ENCODE measurements at regions not wholly inside any gene's neighbourhood (a gene's known extent, or its start where the extent isn't known, plus 50 kb on each side); places are given as distances from the start of the nearest gene placed in this dataset.

DNA sequence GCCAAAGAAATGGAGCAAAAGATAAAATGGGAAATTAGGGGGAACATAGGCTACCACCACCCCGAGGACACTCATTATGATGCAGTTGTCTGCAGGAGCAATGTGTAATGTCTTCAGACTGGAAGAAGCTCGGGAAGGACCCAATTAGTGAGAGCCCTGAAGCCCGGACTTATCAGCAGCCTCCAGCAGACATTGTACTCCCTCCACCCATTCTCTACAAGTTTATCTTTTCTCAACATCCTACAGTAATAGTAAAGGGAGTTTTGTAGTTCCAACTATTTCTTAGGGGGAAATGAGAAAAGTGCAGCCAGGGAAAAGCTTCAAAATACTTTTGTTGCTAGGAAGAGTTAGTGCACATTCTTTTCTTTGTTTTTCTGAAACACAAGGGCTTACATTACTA lies 657.3 kb upstream of the COBL start:
- H3K27ac ChIP-seq: no peak overlapping the region
- no peak for TF ChIP-seq POLR2A (IDR thresholded peaks at IDR 0.05)
- TF ChIP-seq CTCF (IDR thresholded peaks at IDR 0.05): no peak
- H3K4me3 ChIP-seq: no peak overlapping the region
- H3K27me3 ChIP-seq: no peaks in the 10 kb centered on the region
- H3K36me3 ChIP-seq: no peaks in the 10 kb centered on the region
- H3K9me3 ChIP-seq: no peaks in the 10 kb centered on the region
- DNase-seq (no peak), ATAC-seq (peak in 1 of 4 donors; percentile 25)
- intact Hi-C loops (cut with DNase I): no loop called here
- 26% methylated on average over 2 of the region's 3 CpGs for WGBS (ENCODE audit: insufficient coverage, low coverage, low lambda C conversion rate, missing lambda C conversion rate)
- no peaks in the 10 kb centered on the region for H3K4me1 ChIP-seq

GRCh38 chr7:51973071-51973470 lies 656.5 kb upstream of the COBL start:
- Histone ChIP-seq H3K4me1 (no peaks in the 10 kb centered on the region), H3K27ac (no peak overlapping the region), H3K4me3 (no peak overlapping the region), H3K9me3 (no peaks in the 10 kb centered on the region), H3K27me3 (no peaks in the 10 kb centered on the region), H3K36me3 (no peaks in the 10 kb centered on the region)
- no peak for ATAC-seq
- 60% methylated on average over 10 of the region's 10 CpGs for WGBS (ENCODE audit: insufficient coverage, low coverage, low lambda C conversion rate, missing lambda C conversion rate)
- TF ChIP-seq POLR2A (IDR thresholded peaks at IDR 0.05): no peak
- TF ChIP-seq CTCF (IDR thresholded peaks at IDR 0.05): no peak
- intact Hi-C loops (cut with DNase I): no loop called here
- no peak for DNase-seq

- H3K27ac ChIP-seq: no peak overlapping the region
- H3K9me3 ChIP-seq: no peaks in the 10 kb centered on the region
- no peak for ATAC-seq
Measured at GRCh38 chr7:51970961-51971665, 654.5 kb upstream of the COBL start.

DNA sequence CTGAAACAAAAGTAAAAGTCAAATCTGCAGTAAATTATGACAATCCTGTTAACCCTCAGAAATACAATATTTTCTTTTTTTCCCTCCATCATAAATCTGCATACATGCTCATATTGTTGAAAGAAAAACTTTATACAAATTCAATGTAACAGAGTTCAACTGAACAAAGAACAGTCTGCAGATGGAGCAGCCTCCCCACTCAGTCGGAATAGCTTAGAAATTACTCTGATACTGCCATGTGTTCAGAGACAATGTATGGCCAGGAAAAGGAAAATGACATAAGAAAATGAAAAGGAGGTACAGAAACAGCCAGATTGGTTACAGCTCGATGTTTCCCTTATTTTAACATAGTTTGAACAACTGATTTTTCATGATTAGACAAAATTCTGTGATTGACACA lies 651.9 kb upstream of the COBL start:
- DNase-seq (no peak), ATAC-seq (no peak)
- H3K4me3 ChIP-seq: no peak overlapping the region
- no peaks in the 10 kb centered on the region for H3K9me3 ChIP-seq
- no peaks in the 10 kb centered on the region for H3K27me3 ChIP-seq
- TF ChIP-seq POLR2A (IDR thresholded peaks at IDR 0.05) (no peak), CTCF (IDR thresholded peaks at IDR 0.05) (no peak)
- WGBS (ENCODE audit: insufficient coverage, low coverage, low lambda C conversion rate, missing lambda C conversion rate): 27% methylated on average over 2 of the region's 2 CpGs
- H3K4me1 ChIP-seq: no peaks in the 10 kb centered on the region
- no peak overlapping the region for H3K27ac ChIP-seq
- H3K36me3 ChIP-seq: no peaks in the 10 kb centered on the region
- intact Hi-C loops (cut with DNase I): no loop called here

More at GRCh38 chr7:51970961-51971665, 654.5 kb upstream of the COBL start:
- intact Hi-C loops (cut with DNase I): no loop called here
- DNase-seq: no peak
- TF ChIP-seq CTCF (IDR thresholded peaks at IDR 0.05) (no peak), POLR2A (IDR thresholded peaks at IDR 0.05) (no peak)
- 41% methylated on average over 4 of the region's 4 CpGs for WGBS (ENCODE audit: insufficient coverage, low coverage, low lambda C conversion rate, missing lambda C conversion rate)
- H3K4me1 ChIP-seq: no peaks in the 10 kb centered on the region
- H3K27me3 ChIP-seq: no peaks in the 10 kb centered on the region
- no peaks in the 10 kb centered on the region for H3K36me3 ChIP-seq
- no peak overlapping the region for H3K4me3 ChIP-seq

Measured in right lobe of liver (tissue), 6 donors.